GM21390 (cell line): ENCODE measurements at regions not wholly inside any gene's neighbourhood (a gene's known extent, or its start where the extent isn't known, plus 50 kb on each side); places are given as distances from the start of the nearest gene placed in this dataset.
"Not testable (repeated sequence)": the region's sequence is repeated elsewhere in the genome, so short reads cannot be mapped to it uniquely, and the experiment has no call there.

Experiments
- ATAC-seq: cut with Tn5 transposase; IDR thresholded peaks from one replicate; pipeline ENCODE4 v1.9.1; 2021; ENCODE audit not compliant: unreplicated experiment

- ATAC-seq: no peak
Measured at GRCh38 chr10:7070950-7071349, 339.9 kb downstream of the SFMBT2 start.

GRCh38 chr10:7069706-7070105 lies 341.1 kb downstream of the SFMBT2 start:
- ATAC-seq: no peak

GRCh38 chr10:7056216-7056615 lies 354.6 kb downstream of the SFMBT2 start:
- ATAC-seq: no peak

GRCh38 chr10:7054915-7055314 lies 355.9 kb downstream of the SFMBT2 start:
- no peak for ATAC-seq

GRCh38 chr10:7053195-7053594 lies 357.6 kb downstream of the SFMBT2 start:
- no peak for ATAC-seq

GRCh38 chr10:7050024-7050423 lies 360.8 kb downstream of the SFMBT2 start:
- ATAC-seq: not testable (repeated sequence)

- no peak for ATAC-seq
Measured at GRCh38 chr10:7048061-7048460, 362.8 kb downstream of the SFMBT2 start.

- ATAC-seq: peak; percentile 78
Measured at GRCh38 chr10:7046615-7047014, 364.2 kb downstream of the SFMBT2 start.

GRCh38 chr10:7045891-7046599 lies 364.8 kb downstream of the SFMBT2 start:
- peak; percentile 91 for ATAC-seq

GRCh38 chr10:7043055-7043653 lies 367.7 kb downstream of the SFMBT2 start:
- ATAC-seq: no peak

GRCh38 chr10:7042419-7043054 lies 368.3 kb downstream of the SFMBT2 start:
- no peak for ATAC-seq

GRCh38 chr10:7042000-7042399 lies 368.8 kb downstream of the SFMBT2 start:
- ATAC-seq: no peak

- no peak for ATAC-seq
Measured at GRCh38 chr10:7040681-7041080, 370.2 kb downstream of the SFMBT2 start.

GRCh38 chr10:7039859-7040258 lies 371.0 kb downstream of the SFMBT2 start:
- no peak for ATAC-seq

GRCh38 chr10:7038416-7038815 lies 372.4 kb downstream of the SFMBT2 start:
- no peak for ATAC-seq

GRCh38 chr10:7037434-7037833 lies 373.4 kb downstream of the SFMBT2 start:
- ATAC-seq: not testable (repeated sequence)

- no peak for ATAC-seq
Measured at GRCh38 chr10:7036951-7037350, 373.9 kb downstream of the SFMBT2 start.

GRCh38 chr10:7035126-7035761 lies 375.6 kb downstream of the SFMBT2 start:
- no peak for ATAC-seq

GRCh38 chr10:7033031-7033430 lies 377.8 kb downstream of the SFMBT2 start:
- no peak for ATAC-seq

GRCh38 chr10:7030134-7030855 lies 380.5 kb downstream of the SFMBT2 start:
- no peak for ATAC-seq

- no peak for ATAC-seq
Measured at GRCh38 chr10:7029672-7030071, 381.2 kb downstream of the SFMBT2 start.
